Keratinocyte (primary cell): ENCODE measurements at regions not wholly inside any gene's neighbourhood (a gene's known extent, or its start where the extent isn't known, plus 50 kb on each side); places are given as distances from the start of the nearest gene placed in this dataset.

ENCODE experiments used
- DNase-seq: peaks from one replicate; pipeline ENCODE4 v3.0.0-alpha.2; 2011; ENCODE audit warnings: low read depth, missing footprints, low spot score
- FAIRE-seq: peaks from 2 replicates; lab custom pipeline; 2011; peaks lifted over from hg19 to GRCh38; lab: Jason Lieb, UNC
- H2AFZ ChIP-seq: 2 replicates; pipeline ENCODE4 v1.6.0; 2012; ENCODE audit warnings: low read length, control low read depth, inconsistent platforms; ENCODE audit not compliant: control insufficient read depth
- H3K27ac ChIP-seq: 2 replicates; pipeline ENCODE4 v1.5.1; 2011; ENCODE audit warnings: low read length; ENCODE audit not compliant: control insufficient read depth, insufficient read depth
- H3K27me3 ChIP-seq: 3 replicates; pipeline ENCODE4 v1.6.0; 2011; ENCODE audit warnings: low read length; ENCODE audit not compliant: control insufficient read depth, insufficient read depth; ENCODE audit errors: extremely low read depth
- H3K36me3 ChIP-seq, 2 experiments: 2 replicates in 1 of 2; 3 replicates in 1 of 2; pipeline ENCODE4 v1.5.1; 2011; ENCODE audit warnings: low read length in 2 of 2, mild to moderate bottlenecking in 1 of 2; ENCODE audit not compliant: control insufficient read depth in 2 of 2, insufficient read depth in 2 of 2; ENCODE audit errors: extremely low read depth in 1 of 2
- H3K4me1 ChIP-seq: 3 replicates; pipeline ENCODE4 v1.5.1; 2011; ENCODE audit warnings: low read length; ENCODE audit not compliant: control insufficient read depth, insufficient read depth; ENCODE audit errors: extremely low read depth
- H3K4me2 ChIP-seq: 3 replicates; pipeline ENCODE4 v1.6.0; 2011; ENCODE audit warnings: low read depth, low read length; ENCODE audit not compliant: control insufficient read depth, insufficient read depth; ENCODE audit errors: extremely low read depth
- H3K4me3 ChIP-seq, 3 experiments: fragments of 200-600 bp in 1 of 3; sonication (generic) in 1 of 3; 2 replicates in 2 of 3; 3 replicates in 1 of 3; pipeline ENCODE4 v1.5.1; 2011 to 2016; ENCODE audit warnings: low read length in 3 of 3, mild to moderate bottlenecking in 3 of 3, control low read depth in 2 of 3, inconsistent platforms in 1 of 3, low read depth in 1 of 3, mixed read lengths in 1 of 3, mixed run types in 1 of 3, moderate library complexity in 1 of 3; ENCODE audit not compliant: control insufficient read depth in 2 of 3, insufficient read depth in 2 of 3; ENCODE audit errors: extremely low read depth in 1 of 3
- H3K79me2 ChIP-seq: 2 replicates; pipeline ENCODE4 v1.6.0; 2012; ENCODE audit warnings: low read length; ENCODE audit not compliant: control insufficient read depth, insufficient read depth
- H3K9ac ChIP-seq: 3 replicates; pipeline ENCODE4 v1.6.0; 2011; ENCODE audit warnings: low read length; ENCODE audit not compliant: control insufficient read depth, insufficient read depth; ENCODE audit errors: extremely low read depth
- H3K9me1 ChIP-seq: 3 replicates; pipeline ENCODE4 v1.6.0; 2011; ENCODE audit warnings: low read length; ENCODE audit not compliant: control insufficient read depth, insufficient read depth; ENCODE audit errors: extremely low read depth
- H3K9me3 ChIP-seq: 2 replicates; pipeline ENCODE4 v1.5.1; 2012; ENCODE audit warnings: low read depth, low read length; ENCODE audit not compliant: control insufficient read depth
- H4K20me1 ChIP-seq: 3 replicates; pipeline ENCODE4 v1.6.0; 2011; ENCODE audit warnings: low read length; ENCODE audit not compliant: control insufficient read depth, insufficient read depth; ENCODE audit errors: extremely low read depth
- EZH2 ChIP-seq: IDR thresholded peaks from one replicate; pipeline ENCODE4 v1.6.1; 2012; ENCODE audit warnings: inconsistent platforms, mild to moderate bottlenecking, low read length, moderate library complexity
- dilution Hi-C: fragments of 300-500 bp; cut with MboI; formaldehyde crosslinking; loops from one replicate; pipeline ENCODE4 v1.7.0; 2020; ENCODE audit warnings: low sequenced_read_pairs; ENCODE audit not compliant: extremely low pct_ligation_motif_present
- TF ChIP-seq, protein P1 (sequence below), 3 experiments: IDR thresholded peaks in 1 of 3; conservative IDR thresholded peaks in 1 of 3; optimal IDR thresholded peaks in 1 of 3; 2 replicates in 2 of 3; 3 replicates in 1 of 3; pipeline versions ENCODE3 to v1.5.1; 2011; ENCODE audit warnings: low read length in 3 of 3, mild to moderate bottlenecking in 3 of 3, moderate library complexity in 2 of 3, control low read depth in 1 of 3, inconsistent platforms in 1 of 3; ENCODE audit not compliant: insufficient read depth in 2 of 3; ENCODE audit errors: extremely low read depth in 1 of 3

DNA sequence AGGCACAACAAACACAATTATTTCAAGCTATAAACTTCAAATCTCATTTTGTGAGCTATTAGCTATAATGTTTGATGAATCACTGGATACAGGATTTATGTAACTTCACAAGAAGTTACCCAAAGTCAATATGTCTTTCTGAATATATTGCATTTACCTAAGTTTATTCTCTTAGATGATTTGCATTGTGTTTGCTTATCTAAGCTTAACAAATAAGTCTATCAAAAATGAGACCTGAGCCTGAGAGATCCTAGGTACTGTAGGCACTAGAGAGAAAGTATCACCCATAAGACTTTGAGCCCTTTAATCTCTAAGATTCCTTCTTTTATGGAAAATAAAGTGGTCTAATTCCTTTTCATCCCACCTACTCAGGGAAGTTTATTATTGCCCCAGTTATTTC is 178.2 kb downstream of the NAF1 start:
- DNase-seq: no peak
- Histone ChIP-seq H3K9me1 (no peaks in the 10 kb centered on the region), H3K4me1 (no peaks in the 10 kb centered on the region), H3K79me2 (no peaks in the 10 kb centered on the region), H3K4me2 (no peak overlapping the region), H3K36me3 (no peaks in the 10 kb centered on the region), H2AFZ (no peak overlapping the region), H3K9ac (no peak overlapping the region), H3K4me3 (no peak overlapping the region), H3K9me3 (no peaks in the 10 kb centered on the region), H3K27ac (no peak overlapping the region), H3K27me3 (no peaks in the 10 kb centered on the region), H4K20me1 (no peaks in the 10 kb centered on the region)
- TF ChIP-seq EZH2: no peak
- TF ChIP-seq, protein P1, sequence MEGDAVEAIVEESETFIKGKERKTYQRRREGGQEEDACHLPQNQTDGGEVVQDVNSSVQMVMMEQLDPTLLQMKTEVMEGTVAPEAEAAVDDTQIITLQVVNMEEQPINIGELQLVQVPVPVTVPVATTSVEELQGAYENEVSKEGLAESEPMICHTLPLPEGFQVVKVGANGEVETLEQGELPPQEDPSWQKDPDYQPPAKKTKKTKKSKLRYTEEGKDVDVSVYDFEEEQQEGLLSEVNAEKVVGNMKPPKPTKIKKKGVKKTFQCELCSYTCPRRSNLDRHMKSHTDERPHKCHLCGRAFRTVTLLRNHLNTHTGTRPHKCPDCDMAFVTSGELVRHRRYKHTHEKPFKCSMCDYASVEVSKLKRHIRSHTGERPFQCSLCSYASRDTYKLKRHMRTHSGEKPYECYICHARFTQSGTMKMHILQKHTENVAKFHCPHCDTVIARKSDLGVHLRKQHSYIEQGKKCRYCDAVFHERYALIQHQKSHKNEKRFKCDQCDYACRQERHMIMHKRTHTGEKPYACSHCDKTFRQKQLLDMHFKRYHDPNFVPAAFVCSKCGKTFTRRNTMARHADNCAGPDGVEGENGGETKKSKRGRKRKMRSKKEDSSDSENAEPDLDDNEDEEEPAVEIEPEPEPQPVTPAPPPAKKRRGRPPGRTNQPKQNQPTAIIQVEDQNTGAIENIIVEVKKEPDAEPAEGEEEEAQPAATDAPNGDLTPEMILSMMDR (optimal IDR thresholded peaks at IDR 0.05 in 1 of 3, IDR thresholded peaks at IDR 0.05 in 1 of 3, conservative IDR thresholded peaks at IDR 0.05 in 1 of 3; ENCODE audit: extremely low read depth in 1 of 3, insufficient read depth in 2 of 3, low read length in 3 of 3): no peak
- dilution Hi-C loops: no loop called here
- no peak for FAIRE-seq

DNA sequence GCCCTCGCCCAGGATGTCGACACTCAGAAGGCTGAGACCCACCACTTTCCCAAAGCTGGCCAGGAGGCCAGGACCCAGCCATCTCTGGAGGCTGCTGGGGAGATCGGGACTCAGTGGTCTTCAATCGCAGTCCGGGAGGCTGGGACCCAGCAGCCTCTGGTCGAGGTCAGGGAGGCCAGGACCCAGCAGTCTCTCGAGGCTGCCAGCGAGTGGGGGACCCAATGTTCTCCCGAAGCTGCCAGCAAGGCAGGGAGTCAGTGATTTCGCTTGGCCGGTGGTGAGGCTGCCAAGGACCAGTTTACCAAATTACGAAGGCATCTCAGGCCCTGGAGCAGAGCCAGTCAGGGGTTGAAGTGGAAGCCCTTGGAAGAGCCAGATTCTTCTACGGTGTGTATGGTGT is 181.6 kb downstream of the NAF1 start:
- dilution Hi-C loops: no loop called here
- FAIRE-seq: no peak
- TF ChIP-seq, protein P1 (optimal IDR thresholded peaks at IDR 0.05 in 1 of 3, IDR thresholded peaks at IDR 0.05 in 1 of 3, conservative IDR thresholded peaks at IDR 0.05 in 1 of 3; ENCODE audit: extremely low read depth in 1 of 3, insufficient read depth in 2 of 3, low read length in 3 of 3): no peak
- no peak for TF ChIP-seq EZH2

More for the DNA sequence above, 181.6 kb downstream of the NAF1 start:
- H4K20me1 ChIP-seq: no peaks in the 10 kb centered on the region
- H3K27me3 ChIP-seq: no peaks in the 10 kb centered on the region
- H3K4me3 ChIP-seq: no peak overlapping the region
- no peaks in the 10 kb centered on the region for H3K4me1 ChIP-seq
- no peaks in the 10 kb centered on the region for H3K36me3 ChIP-seq
- H3K9me3 ChIP-seq: no peaks in the 10 kb centered on the region
- no peak overlapping the region for H3K9ac ChIP-seq
- H3K27ac ChIP-seq: no peak overlapping the region
- no peak overlapping the region for H3K4me2 ChIP-seq
- DNase-seq: no peak
- no peaks in the 10 kb centered on the region for H3K79me2 ChIP-seq
- H3K9me1 ChIP-seq: no peaks in the 10 kb centered on the region
- H2AFZ ChIP-seq: no peak overlapping the region
